Activated CD8-positive, alpha-beta memory T cell treated with anti-CD3 and anti-CD28 coated beads, Interleukin-2, amount 50 U/mL, for 1 hour (primary cell): ENCODE measurements at regions not wholly inside any gene's neighbourhood (a gene's known extent, or its start where the extent isn't known, plus 50 kb on each side); places are given as distances from the start of the nearest gene placed in this dataset.
"Not testable (repeated sequence)": the region's sequence is repeated elsewhere in the genome, so short reads cannot be mapped to it uniquely, and the experiment has no call there.

Source experiments
- DNase-seq: peaks from one replicate; pipeline ENCODE4 v3.0.0-alpha.2; 2020; ENCODE audit errors: extremely low read depth

DNA sequence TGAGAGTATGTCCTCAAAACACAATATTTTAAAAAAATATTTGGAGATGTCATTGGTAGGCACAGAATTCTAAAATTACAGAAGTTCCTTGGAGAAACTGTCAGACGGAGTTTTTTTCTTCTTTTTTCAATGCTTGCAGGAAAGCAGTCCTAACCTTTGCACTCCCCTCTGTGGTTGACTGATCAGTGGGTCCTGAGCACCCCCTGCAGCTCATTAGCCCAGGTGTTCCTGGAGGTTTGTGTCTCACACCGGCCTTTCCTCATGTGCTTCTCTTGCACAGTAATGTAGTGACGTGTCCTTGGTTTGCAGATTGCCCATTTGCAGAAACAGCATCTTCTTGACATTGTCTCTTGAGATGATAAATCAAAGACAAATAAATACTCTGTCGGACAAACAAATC, 513.0 kb downstream of the TMEM121 start:
- DNase-seq = peak; percentile 14

- no peak for DNase-seq
Measured at GRCh38 chr14:106044515-106044914, 518.1 kb downstream of the TMEM121 start.

GRCh38 chr14:106044949-106045596, 518.7 kb downstream of the TMEM121 start:
- peak; percentile 56 for DNase-seq

GRCh38 chr14:106051796-106052195, 525.4 kb downstream of the TMEM121 start:
- no peak for DNase-seq

DNA sequence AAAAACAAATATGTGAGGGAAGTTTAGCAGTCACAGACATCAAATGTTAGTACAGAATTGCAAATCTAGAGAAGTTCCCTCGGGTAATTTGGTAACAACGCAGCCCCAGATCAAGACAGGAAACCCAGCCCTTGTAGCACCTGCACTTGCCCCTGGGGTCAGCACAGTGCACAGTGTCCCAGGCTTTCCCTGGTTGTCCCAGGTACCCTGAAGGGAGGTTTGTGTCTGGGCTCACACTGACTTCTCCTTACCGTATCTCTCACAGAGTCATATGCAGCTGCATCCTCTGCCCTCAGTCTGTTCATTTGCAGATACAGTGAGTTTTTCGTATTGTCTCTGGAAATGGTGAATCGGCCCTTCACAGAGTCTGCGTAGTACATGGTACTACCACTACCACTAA, 528.9 kb downstream of the TMEM121 start:
- no peak for DNase-seq

GRCh38 chr14:106058342-106058741, 532.0 kb downstream of the TMEM121 start:
- DNase-seq = no peak

GRCh38 chr14:106060276-106060975, 534.0 kb downstream of the TMEM121 start:
- DNase-seq = no peak

DNA sequence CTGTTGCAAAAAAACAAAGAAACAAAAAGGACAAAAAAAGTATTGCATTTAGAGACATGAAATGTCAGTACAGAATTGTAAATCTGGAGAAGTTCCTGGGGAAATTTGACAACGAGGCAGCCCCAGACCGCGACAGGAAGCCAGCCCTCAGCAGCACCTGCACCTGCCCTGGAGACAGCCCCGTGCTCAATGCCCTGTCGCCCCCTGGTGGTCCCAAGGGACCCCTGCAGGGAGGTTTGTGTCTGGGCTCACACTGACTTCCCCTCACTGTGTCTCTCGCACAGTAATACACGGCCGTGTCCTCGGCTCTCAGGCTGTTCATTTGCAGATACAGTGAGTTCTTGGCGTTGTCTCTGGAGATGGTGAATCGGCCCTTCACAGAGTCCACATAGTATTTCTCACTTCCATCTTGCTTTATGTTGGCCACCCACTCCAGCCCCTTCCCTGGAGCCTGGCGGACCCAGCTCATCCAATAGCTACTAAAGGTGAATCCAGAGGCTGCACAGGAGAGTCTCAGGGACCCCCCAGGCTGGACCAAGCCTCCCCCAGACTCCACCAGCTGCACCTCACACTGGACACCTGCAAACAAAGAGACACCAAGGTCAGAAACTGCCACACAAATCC, 535.6 kb downstream of the TMEM121 start:
- peak; percentile 65 for DNase-seq

DNA sequence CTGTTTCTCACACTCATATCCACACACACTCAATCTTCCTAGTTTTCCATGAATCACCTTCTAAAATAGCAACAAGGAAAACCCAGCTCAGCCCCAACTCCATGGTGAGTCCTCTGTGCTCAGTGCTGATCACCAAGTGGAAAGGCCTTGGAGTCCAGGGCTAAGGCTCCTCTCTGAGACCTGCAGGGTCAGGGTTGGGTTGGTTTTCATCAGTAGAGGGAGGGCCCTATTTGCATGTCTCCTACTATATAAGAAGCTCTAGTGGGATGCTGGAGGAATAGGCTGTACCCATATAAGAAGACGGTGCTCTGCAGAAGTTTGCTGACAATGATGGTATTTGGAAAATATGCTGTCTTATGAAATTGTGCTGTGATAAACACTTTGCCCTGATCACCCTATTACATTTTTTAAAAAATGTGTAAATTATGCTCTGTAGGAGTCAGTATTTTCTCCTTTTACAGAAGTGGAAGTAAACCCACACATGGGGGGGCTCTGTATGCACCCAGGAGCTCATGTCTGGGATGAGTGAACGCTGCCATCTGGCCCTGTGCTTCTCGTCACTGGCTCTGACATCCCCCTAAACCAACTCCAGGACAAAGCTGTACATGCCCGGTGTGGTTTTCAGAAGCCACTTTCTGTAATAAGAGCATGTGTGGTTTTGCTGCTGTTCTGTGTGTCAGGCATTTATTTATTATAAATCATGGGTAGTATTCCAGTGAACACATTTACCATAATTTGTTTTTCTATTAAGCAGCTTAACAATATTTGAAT, 536.3 kb downstream of the TMEM121 start:
- no peak for DNase-seq

DNA sequence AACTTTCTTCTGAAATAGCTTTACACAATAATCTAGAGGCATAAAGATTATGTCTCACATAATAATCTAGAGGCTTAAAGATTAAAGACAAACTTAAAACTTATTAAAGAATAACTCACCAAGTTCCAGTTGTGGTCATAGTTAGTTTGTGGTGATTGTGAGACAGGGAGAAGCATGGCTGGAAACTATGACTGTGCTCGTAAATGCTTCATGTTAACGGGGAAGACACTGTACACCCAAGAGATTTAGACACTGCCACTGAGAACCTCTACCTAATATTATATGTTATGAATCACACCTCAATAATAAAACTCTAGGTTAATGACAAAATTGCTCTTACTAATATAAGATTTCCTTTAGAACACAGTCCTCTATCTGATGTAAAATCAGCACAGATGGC, 541.6 kb downstream of the TMEM121 start:
- no peak for DNase-seq

DNA sequence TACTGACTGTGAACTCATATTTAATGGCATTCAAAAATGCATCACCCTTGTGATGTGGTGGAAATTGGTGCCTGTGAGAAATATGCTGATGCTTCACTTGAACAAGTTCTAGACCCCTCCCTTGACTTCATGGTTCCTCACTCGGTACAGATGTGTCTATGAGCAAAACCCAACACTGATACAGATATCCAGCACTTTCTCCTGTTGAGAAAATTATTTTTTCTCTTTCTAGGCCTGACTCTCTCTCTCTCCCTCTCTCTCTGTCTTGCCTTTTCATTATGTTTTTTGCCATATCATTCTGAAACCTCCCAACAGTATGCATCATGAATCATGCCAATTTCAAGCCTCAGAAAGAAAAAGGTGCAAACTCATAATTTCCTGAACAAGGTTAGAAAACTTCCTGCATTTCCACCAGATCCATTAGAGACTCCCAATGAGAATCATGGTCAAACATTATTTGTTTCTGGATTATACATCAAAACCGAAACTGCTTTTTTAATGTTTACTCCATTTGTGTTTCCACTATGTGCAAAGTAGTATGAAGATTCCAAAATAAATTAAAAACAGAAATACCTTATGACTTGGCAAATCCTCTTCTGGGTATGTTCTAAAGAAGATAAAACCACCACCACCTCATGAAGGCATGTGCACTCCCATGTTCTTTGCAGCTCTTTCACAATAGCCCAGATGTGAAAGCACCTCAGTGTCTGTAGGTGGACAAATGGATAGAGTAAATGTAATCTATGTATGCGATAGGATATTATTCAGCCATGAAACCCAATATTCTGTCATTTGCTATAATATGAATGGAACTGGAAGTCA, 543.6 kb downstream of the TMEM121 start:
- no peak for DNase-seq

GRCh38 chr14:106080922-106081321, 554.5 kb downstream of the TMEM121 start:
- no peak for DNase-seq

GRCh38 chr14:106081721-106082120, 555.3 kb downstream of the TMEM121 start:
- not testable (repeated sequence) for DNase-seq

- DNase-seq = no peak
Measured at GRCh38 chr14:106083082-106083481, 556.7 kb downstream of the TMEM121 start.

- no peak for DNase-seq
Measured at GRCh38 chr14:106087837-106088236, 561.5 kb downstream of the TMEM121 start.

DNA sequence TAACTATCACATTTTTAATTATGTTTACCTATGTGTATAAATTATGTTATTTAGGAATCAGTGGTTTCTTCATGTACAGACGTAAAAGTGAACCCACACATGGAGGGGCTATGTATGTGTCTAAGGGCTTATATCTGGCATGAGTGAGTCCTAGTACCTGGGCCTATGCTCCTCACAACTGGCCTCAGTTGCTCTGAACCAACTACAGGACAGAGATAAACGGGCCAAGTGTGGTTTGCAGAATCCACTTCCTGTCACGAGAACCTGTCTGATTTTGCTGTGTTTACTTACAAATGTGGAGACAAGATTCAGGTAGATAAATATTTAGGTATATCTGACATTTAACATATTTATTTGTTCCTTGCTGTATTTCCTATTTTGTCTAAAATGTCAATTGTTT, 562.5 kb downstream of the TMEM121 start:
- not testable (repeated sequence) for DNase-seq

DNA sequence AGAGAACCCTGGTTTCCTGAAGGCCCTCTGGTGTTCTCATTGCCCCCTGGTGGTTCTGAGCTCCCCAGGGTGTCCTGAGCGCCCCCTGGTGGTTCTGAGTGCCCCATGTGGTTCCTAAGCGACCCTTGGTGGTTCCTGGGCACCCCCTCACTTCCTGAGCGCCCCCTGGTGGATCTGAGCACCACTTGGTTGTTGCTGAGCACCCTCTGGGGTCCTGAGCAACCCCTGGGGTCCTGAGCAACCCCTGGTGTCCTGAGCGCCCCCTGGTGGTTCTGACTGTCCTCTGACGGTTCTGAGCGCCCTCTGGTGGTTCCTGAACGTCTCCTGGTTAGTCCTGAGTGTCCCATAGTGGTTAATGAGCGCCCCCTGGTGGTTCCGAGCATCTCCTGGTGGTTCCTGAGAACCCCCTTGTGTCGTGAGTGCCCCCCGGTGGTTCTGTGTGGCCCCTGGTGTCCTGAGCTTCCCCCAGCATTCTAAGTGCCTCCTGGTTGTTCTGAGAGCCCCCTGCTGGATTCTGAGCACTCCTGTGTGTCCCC, 568.3 kb downstream of the TMEM121 start:
- DNase-seq = no peak

DNA sequence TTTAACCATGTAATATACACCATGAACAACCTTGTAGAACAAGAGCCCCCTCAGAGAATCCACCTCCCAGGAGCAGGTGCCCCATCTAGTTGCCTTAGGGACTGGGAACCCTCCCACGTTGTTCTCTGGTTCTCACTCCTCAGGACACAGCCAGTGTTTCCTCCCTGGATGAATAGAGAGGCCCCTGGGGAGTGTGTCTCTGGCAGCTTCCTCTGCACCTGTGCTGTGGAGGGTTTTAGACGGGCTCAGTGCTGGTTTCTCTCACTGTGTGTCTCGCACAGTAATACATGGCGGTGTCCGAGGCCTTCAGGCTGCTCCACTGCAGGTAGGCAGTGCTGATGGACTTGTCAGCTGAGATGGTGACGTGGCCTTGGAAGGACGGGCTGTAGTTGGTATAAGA, 581.3 kb downstream of the TMEM121 start:
- no peak for DNase-seq

DNA sequence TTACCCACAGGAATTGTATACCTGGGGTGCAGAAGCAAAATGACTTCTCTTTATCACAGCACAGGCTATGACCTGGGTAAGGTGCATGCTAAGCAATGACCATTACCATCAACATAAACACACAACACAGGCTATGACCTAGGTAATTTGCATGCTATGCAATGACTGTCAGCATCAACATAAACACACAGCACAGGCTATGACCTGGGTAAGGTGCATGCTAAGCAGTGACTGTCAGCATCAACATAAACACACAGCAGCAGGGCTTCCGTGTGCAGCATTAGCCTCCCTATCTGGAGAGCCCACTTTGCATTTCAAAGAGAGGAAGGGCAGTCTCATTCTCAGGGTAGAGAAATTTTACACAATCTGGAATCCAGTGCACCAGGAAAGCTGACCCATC, 583.0 kb downstream of the TMEM121 start:
- DNase-seq = no peak

DNA sequence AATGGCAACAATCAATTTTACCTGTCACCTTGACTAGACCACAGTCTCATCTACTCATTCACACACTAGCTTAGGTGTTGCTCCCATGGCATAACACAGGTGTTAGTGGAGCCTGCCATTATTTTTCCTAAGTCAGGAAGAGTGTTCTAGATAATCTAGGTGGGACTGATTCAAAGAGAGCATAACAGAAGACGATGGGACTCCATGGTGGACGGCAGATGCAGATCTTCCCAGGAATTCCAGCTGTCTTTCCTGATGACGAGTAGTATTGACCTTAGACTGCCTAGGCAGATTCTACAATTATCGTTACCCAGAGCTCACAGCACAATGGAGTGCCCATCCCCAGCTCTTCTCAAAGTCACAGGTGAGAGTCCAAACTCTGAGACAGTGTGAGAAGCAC, 589.0 kb downstream of the TMEM121 start:
- DNase-seq = no peak

DNA sequence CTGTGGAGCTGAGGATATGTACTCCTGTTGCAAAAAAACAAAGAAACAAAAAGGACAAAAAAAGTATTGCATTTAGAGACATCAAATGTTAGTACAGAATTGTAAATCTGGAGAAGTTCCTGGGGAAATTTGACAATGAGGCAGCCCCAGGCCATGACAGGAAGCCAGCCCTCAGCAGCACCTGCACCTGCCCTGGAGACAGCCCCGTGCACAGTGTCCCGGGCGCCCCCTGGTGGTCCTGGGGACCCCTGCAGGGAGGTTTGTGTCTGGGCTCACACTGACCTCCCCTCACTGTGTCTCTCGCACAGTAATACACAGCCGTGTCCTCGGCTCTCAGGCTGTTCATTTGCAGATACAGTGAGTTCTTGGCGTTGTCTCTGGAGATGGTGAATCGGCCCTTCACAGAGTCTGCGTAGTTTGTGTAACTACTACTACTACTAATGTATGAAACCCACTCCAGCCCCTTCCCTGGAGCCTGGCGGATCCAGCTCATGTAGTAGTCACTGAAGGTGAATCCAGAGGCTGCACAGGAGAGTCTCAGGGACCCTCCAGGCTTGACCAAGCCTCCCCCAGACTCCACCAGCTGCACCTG, 590.1 kb downstream of the TMEM121 start:
- DNase-seq = not testable (repeated sequence)
